ENCODE measurements at regions not wholly inside any gene's neighbourhood (a gene's known extent, or its start where the extent isn't known, plus 50 kb on each side); places are given as distances from the start of the nearest gene placed in this dataset.

DNA sequence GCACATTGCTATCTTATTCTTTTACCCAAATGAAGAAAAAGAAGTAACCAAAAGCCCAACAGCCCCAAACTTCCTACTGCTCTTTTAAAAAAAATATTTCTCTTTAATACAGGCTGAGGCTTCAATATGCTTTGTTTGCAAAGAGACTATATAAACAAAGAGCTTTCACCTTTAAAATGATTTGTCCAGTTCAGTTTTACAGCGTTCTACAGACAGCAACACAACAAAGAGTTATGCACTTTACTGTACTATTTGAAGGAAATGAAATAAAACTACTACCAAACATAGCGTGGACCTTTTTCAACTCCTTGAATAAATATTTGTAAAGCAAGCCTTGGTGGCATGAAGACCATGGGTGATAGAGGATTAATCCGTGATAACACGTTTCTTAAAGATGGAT, 151.2 kb downstream of the FGF9 start:
- H3K9me3 Mint-ChIP-seq: peaks cover 12% of the 10 kb centered on the region
- no peaks in the 10 kb centered on the region for H3K27me3 Mint-ChIP-seq (ENCODE audit: insufficient read depth)
- H3K27ac Mint-ChIP-seq: no peak overlapping the region
- DNase-seq: no peak
- TF ChIP-seq, protein P1, sequence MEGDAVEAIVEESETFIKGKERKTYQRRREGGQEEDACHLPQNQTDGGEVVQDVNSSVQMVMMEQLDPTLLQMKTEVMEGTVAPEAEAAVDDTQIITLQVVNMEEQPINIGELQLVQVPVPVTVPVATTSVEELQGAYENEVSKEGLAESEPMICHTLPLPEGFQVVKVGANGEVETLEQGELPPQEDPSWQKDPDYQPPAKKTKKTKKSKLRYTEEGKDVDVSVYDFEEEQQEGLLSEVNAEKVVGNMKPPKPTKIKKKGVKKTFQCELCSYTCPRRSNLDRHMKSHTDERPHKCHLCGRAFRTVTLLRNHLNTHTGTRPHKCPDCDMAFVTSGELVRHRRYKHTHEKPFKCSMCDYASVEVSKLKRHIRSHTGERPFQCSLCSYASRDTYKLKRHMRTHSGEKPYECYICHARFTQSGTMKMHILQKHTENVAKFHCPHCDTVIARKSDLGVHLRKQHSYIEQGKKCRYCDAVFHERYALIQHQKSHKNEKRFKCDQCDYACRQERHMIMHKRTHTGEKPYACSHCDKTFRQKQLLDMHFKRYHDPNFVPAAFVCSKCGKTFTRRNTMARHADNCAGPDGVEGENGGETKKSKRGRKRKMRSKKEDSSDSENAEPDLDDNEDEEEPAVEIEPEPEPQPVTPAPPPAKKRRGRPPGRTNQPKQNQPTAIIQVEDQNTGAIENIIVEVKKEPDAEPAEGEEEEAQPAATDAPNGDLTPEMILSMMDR (conservative IDR thresholded peaks at IDR 0.05): no peak
- H3K36me3 ChIP-seq (ENCODE audit: control insufficient read depth, insufficient read depth, low read length): no peaks in the 10 kb centered on the region
- H3K27me3 ChIP-seq (ENCODE audit: control insufficient read depth, insufficient read depth, low read length, poor library complexity, severe bottlenecking): no peaks in the 10 kb centered on the region
- H3K9ac ChIP-seq (ENCODE audit: extremely low read depth, low read length, poor library complexity, severe bottlenecking): no peak overlapping the region
- no peaks in the 10 kb centered on the region for H3K36me3 Mint-ChIP-seq (ENCODE audit: low read depth)
- no peaks in the 10 kb centered on the region for H3K4me1 ChIP-seq (ENCODE audit: control insufficient read depth, insufficient read depth, low read length)
- H3K4me3 Mint-ChIP-seq: no peak overlapping the region
- peaks cover 8% of the 10 kb centered on the region for H3K4me1 Mint-ChIP-seq
- no peak overlapping the region for H3K27ac ChIP-seq (ENCODE audit: low read depth, low read length)
- no peaks in the 10 kb centered on the region for H3K9me3 ChIP-seq (ENCODE audit: control insufficient read depth, low read length)
- 90 to 94% methylated on average over 3 to 4 of the region's 4 CpGs for WGBS, 2 experiments (ENCODE audit: insufficient coverage in 1 of 2, insufficient read length in 1 of 2)
- H3K4me3 ChIP-seq (ENCODE audit: low read length): no peak overlapping the region

DNA sequence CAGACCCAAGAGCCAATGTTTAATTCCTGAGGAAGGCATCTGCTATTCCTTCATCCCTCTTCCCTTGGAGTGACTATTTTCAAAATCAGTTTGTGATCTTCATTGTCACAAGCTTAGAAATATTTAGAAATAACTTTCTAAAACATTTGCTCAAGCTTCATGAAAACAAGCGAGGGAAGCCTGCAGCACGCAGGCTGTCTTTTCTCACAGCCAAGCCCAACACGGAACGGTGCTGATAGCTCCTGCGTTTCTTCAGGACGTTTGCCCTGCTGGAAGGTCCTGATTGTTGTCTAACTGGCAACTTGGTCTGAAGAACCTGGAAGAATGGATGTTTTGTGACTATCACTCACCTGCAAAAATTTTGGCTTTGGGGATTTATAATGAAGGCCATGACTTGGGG, 152.5 kb downstream of the FGF9 start:
- Mint-ChIP-seq H3K4me3 (no peak overlapping the region), H3K9me3 (peaks cover 5% of the 10 kb centered on the region), H3K36me3 (ENCODE audit: low read depth) (no peaks in the 10 kb centered on the region), H3K27ac (no peak overlapping the region), H3K4me1 (peaks cover 10% of the 10 kb centered on the region), H3K27me3 (ENCODE audit: insufficient read depth) (no peaks in the 10 kb centered on the region)
- Histone ChIP-seq H3K9ac (ENCODE audit: extremely low read depth, low read length, poor library complexity, severe bottlenecking) (no peak overlapping the region), H3K27ac (ENCODE audit: low read depth, low read length) (no peak overlapping the region), H3K9me3 (ENCODE audit: control insufficient read depth, low read length) (no peaks in the 10 kb centered on the region), H3K36me3 (ENCODE audit: control insufficient read depth, insufficient read depth, low read length) (no peaks in the 10 kb centered on the region), H3K4me1 (ENCODE audit: control insufficient read depth, insufficient read depth, low read length) (no peaks in the 10 kb centered on the region), H3K27me3 (ENCODE audit: control insufficient read depth, insufficient read depth, low read length, poor library complexity, severe bottlenecking) (no peaks in the 10 kb centered on the region), H3K4me3 (ENCODE audit: low read length) (no peak overlapping the region)
- WGBS, 2 experiments (ENCODE audit: insufficient coverage in 1 of 2, insufficient read length in 1 of 2): 87 to 96% methylated on average over 6 of the region's 6 CpGs
- DNase-seq: no peak
- TF ChIP-seq, protein P1 (conservative IDR thresholded peaks at IDR 0.05): no peak

DNA sequence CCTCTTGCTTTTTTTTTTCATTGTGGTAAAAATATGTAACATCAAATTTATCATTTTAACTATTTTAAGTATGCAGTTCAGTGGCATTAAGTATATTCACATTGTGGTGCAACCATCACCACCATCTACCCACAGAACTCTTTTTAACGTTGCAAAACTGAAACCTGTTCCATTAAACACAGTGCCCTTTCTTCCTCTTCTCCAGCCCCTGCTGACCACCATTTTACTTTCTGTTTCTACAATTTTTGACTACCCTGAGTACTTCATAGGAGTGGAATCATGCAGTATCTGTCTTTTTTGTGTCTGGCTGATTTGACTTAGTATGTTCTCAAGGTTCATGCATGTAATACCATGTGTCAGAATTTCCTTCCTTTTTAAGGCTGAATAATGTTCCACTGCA, 153.1 kb downstream of the FGF9 start:
- no peak overlapping the region for H3K4me3 Mint-ChIP-seq
- Histone ChIP-seq H3K9ac (ENCODE audit: extremely low read depth, low read length, poor library complexity, severe bottlenecking) (no peak overlapping the region), H3K4me1 (ENCODE audit: control insufficient read depth, insufficient read depth, low read length) (no peaks in the 10 kb centered on the region), H3K27ac (ENCODE audit: low read depth, low read length) (no peak overlapping the region), H3K4me3 (ENCODE audit: low read length) (no peak overlapping the region), H3K36me3 (ENCODE audit: control insufficient read depth, insufficient read depth, low read length) (no peaks in the 10 kb centered on the region), H3K27me3 (ENCODE audit: control insufficient read depth, insufficient read depth, low read length, poor library complexity, severe bottlenecking) (no peaks in the 10 kb centered on the region), H3K9me3 (ENCODE audit: control insufficient read depth, low read length) (no peaks in the 10 kb centered on the region)
- TF ChIP-seq, protein P1 (conservative IDR thresholded peaks at IDR 0.05): no peak
- peaks cover 10% of the 10 kb centered on the region for H3K4me1 Mint-ChIP-seq
- no peaks in the 10 kb centered on the region for H3K27me3 Mint-ChIP-seq (ENCODE audit: insufficient read depth)
- no peaks in the 10 kb centered on the region for H3K36me3 Mint-ChIP-seq (ENCODE audit: low read depth)
- H3K27ac Mint-ChIP-seq: no peak overlapping the region
- 97% methylated on average over 1 of the region's 1 CpG; no CpG with 5 or more reads in 1 of the 2 experiments for WGBS, 2 experiments (ENCODE audit: insufficient coverage in 1 of 2, insufficient read length in 1 of 2)
- peaks cover under 1% of the 10 kb centered on the region for H3K9me3 Mint-ChIP-seq
- DNase-seq: no peak
